Tongue (tissue), 1 donor: ENCODE measurements at regions not wholly inside any gene's neighbourhood (a gene's known extent, or its start where the extent isn't known, plus 50 kb on each side); places are given as distances from the start of the nearest gene placed in this dataset.

Experiments
- DNase-seq: peaks from one replicate; pipeline ENCODE4 v3.0.0-alpha.2; 2015

GRCh38 chr4:58935332-58935731 is 1825.1 kb upstream of the IGFBP7 start:
- no peak for DNase-seq

GRCh38 chr4:58936436-58936835 is 1826.3 kb upstream of the IGFBP7 start:
- no peak for DNase-seq

- no peak for DNase-seq
These were observed 1830.0 kb upstream of the IGFBP7 start for GRCh38 chr4:58940167-58940566.

GRCh38 chr4:58941286-58941685 is 1831.1 kb upstream of the IGFBP7 start:
- no peak for DNase-seq

DNA sequence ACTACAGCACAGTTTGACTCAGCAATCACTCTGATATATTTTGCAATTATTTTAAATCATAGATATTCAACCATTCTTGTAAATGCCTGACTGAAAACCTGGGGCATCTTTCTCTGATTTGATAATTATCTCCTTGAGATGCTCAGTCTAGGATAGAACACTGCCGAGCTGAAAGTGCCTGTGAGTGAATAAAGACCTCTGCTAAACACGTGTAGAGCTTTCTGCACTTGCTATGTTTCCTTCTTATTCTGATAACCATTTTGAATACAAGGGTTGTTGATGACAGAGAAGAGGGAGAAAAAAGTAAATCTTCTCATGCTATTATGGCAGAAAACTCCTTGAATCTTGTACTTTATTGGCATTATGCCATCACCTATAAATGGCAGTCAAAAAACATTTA is 1843.4 kb upstream of the IGFBP7 start:
- no peak for DNase-seq

GRCh38 chr4:58957711-58958110 is 1847.5 kb upstream of the IGFBP7 start:
- DNase-seq: peak; percentile 3

DNA sequence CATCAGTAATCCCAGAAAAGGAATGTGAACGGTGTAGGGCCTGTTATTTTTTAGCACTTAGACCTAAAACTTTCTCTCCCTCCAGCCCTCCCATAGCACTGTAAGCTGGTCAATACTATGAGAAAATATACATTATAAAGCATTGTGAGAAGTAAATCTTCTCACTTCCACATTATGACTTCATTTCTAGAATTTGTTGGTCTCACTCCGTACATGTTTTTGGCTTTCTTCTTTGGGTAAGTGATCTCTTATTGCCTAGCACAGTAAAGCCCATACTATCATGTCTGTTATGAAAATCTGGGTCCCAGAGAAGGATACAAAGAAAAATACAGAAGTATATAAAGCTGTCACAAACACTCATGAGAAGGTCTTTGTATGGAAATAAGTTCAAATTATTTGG is 1851.1 kb upstream of the IGFBP7 start:
- no peak for DNase-seq

DNA sequence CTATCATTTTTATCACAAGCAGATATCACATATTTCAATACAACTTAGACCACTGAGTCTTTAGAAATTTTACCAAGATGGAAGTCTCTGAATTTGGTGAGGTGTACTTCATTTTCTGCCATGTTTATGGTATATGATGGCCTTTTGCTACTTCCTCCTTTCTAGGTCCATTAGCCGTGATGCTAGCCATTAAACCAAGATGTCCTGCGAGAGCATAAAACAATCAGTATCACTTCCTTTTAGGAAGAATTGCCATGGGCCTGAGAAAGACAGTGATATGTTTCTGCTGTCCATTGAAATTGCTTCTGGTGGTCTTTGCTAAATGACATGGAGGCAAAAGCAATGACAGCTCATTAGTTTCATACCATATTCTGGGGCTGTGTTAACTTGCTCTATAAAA is 1851.7 kb upstream of the IGFBP7 start:
- DNase-seq: no peak

DNA sequence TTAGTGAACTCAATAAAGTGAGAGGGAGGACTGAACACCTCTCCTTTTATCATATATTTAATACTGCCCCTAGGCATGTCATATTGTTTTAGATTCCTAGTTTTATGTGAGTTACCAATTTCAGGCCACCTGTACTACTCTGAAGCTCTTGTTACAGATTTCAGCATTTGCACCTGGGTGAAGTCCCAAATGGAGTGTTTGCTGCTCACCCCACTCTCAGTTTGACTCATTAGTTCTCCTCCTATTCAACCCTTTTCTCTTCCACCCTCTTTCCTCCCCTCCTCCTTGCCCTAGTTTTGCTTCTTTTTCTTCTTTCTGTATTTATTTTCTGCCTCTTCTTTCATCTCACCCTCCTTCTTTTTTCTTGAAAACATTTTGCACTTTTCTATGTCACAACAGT is 1852.2 kb upstream of the IGFBP7 start:
- no peak for DNase-seq

GRCh38 chr4:58981828-58982227 is 1871.6 kb upstream of the IGFBP7 start:
- no peak for DNase-seq

DNA sequence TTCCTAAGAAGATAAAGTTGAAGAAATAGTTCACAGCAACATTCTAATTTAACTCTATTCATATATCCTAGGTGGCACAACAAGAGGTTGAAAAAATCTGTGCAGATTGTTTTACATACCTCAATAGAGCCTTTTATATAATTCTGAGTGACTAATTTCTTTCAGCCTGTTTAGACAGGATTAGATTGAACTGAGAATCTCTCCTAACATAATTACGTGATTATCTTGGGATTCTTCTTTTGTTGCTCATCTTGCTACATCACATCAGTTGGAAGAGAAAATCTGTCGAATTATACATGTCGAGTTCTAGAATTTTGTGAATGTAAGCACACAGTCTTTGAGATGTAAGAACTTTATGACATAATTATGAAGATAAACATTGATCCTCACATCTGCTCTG is 1873.7 kb upstream of the IGFBP7 start:
- DNase-seq: no peak

DNA sequence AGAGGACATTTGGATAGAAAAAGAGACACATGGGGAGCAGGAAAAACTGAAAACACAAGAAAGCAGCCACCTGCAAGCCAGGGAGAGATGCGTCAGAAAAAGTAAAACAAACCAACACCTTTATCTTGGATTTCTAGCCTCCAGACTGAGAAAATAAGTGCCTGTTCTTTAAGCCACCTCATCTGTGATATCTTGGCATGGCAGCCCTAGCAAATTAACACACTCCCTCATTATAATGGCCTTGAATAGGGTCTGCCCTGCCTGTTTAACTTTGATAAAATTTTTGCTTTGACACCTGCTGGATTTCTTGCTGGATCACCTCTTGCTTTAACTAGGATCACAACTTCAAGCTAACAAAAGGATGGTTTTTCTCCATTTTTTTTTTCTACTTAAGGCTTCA is 1892.0 kb upstream of the IGFBP7 start:
- no peak for DNase-seq

DNA sequence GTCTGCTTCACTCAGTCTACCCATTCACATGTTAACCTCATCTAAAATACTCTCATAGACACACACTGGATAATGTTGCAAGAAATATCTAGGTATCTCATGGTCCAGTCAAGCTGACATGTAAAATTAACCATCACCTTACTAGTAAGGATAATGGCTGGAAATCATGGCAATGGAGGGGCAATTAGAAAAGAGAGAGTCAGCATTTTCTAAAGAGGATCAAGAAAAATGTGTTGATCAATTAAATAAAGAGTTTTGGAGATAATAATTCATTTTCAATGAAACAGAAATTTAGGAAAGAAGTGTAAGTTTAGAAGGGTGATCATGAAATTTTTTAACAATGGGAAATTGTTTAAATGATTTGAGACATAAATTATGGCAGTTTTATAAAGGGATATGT is 1914.1 kb upstream of the IGFBP7 start:
- DNase-seq: no peak

DNA sequence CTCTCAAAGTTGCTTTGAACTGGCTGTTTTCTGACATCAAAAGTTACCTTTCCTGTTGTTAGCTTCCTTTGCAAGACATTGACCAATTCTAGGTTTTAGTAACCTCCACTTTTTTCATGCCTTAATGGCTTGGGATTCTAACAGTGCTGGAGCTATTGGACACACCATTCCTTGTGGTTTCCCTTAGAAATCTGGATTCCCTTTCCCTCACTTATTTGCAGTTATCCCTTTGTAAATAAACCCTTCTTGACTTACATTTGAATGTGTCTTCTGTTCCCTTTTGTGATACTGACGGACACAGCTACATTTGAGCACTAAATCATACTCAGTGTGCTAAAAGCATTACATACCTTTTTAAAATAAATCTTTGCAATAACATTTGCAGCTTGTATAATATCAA is 1927.6 kb upstream of the IGFBP7 start:
- DNase-seq: no peak

DNA sequence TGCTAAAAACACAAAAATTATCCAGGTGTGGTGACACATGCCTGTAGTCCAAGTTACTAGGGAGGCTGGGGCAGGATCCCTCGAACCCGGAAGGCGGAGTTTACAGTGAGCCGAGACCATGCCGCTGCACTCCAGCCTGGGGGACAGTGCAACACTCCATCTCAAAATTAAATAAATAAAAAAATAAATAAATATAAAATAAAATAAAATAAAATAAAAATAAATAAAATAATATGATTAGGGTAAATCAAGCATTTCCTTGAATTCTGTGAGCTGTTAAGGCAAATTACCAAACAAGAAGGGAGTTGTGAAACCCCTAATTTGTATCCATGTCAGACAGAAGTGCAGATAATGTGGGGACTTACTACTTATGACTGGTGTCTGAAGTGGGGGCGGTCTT is 1928.9 kb upstream of the IGFBP7 start:
- DNase-seq: no peak

DNA sequence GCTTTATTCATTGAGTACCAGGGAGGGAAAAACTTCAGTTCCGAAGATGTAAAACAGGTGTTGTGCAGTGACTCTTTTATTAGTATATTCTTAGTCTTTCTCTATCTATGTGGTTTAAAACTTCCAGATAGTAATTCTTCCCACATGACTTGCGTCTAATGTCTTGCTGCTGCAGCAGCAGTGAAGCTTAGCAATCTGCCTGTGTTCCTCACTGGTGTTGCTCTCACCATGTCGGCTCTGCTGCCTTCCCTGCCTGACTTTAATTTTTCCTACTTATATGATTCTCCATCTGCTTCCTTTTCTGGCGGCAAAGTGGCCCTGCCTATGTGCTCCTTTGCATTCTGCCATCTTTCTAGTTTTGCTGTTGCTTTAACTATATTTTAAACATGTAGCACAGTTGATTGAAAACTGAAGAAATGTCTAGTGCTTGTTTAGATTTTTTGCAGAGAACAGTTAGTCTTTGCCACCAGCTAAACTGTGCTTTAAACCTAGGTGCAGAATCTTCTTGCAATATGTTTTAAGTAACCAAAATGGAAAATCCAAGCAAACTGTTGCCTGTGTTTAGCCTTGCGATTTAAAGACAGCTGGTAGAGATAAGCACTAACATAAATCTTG is 1934.2 kb upstream of the IGFBP7 start:
- DNase-seq: no peak

GRCh38 chr4:59054086-59054485 is 1943.9 kb upstream of the IGFBP7 start:
- DNase-seq: no peak

GRCh38 chr4:59057804-59058203 is 1947.6 kb upstream of the IGFBP7 start:
- DNase-seq: peak; percentile 4

- no peak for DNase-seq
These were observed 1948.4 kb upstream of the IGFBP7 start for GRCh38 chr4:59058543-59058942.

DNA sequence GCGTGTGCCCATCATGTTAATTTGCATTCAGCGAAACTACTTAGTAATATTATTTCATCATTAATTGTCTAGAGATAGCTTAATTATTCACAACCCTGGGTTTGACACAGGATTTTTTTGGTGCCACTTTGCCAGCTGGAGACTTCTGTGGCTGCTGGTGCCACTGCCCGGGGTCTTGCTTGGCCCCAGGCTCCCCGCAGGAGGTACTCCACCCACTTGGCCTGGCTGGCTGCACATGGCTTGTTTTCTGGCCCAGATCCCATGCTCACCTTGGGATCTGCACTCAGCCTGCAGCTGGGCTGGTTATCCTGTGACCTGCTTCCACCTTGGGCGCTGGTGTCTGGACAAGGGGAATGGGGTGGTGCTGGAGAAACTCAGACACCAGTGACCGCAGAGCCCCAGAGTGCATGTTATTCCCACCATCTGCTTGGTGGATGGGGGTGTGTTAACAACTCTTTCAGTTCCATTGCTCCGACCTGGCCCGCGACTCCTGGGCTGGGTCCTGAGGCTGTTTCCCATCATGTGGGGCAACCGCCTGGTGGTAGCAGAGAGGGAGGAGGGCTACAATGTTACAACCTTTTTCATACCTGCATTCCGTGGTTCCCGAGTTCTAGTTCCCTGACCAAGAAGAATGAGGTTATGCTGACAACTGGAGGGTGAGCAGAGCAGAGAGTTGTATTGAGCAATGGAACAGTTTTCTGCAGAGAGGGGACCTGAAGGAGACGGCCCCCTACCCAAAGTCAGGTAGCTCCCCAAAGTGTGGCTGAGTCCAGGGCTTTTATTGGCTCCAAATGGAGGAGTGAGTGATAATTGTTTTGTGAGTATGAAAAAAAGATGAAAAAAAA is 1950.0 kb upstream of the IGFBP7 start:
- DNase-seq: no peak

- no peak for DNase-seq
These were observed 1950.7 kb upstream of the IGFBP7 start for GRCh38 chr4:59060895-59061294.

DNA sequence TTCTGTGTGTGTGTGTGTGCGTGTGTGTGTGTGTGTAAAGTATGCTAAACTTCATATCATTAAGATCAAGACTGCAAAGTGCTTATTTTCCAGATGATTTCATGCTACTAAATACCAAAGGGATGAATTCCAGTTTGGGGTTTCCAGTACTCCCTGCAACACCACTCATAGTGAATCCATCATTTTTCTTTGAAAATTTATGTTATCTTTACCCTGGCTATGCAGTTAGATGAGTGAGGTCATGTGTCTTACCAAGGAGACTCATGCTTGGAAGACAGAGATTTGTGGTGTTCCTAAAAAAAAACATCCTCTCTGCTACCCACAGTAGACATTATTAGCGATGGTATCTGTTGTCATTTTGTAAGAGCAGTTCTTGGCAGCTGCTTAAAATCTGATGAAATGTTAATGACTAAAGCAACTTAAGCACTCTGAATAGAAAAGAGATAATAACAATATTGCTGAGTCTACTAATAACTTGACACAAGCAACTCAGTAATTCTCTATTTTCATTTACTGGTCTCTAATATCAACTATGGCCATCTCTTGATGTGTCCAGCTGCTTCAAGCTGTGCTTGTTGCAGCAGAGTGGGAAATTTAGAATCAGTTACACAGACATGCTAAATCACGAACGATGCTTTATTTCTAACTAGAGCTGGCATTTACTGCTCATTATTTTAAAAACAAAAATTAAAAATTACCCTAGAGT is 1953.0 kb upstream of the IGFBP7 start:
- DNase-seq: no peak

GRCh38 chr4:59068722-59069418 is 1958.7 kb upstream of the IGFBP7 start:
- DNase-seq: no peak
